Pancreas (tissue), 10 donors: ENCODE measurements at regions not wholly inside any gene's neighbourhood (a gene's known extent, or its start where the extent isn't known, plus 50 kb on each side); places are given as distances from the start of the nearest gene placed in this dataset.
A peak's percentile ranks its signal among the peaks of the same experiment; 100 is the strongest.

Source experiments
- ATAC-seq, 4 donors: fragments of 200-7000 bp; cut with Tn5 transposase; one replicate each; pipeline versions ENCODE4 v1.8.0 to v1.9.1; 2020; ENCODE audit warnings: mild to moderate bottlenecking in 4 of 4, moderate library complexity in 4 of 4
- DNase-seq, 6 donors: peaks; one replicate each; pipeline ENCODE4 v3.0.0-alpha.2; 2020
- FAIRE-seq: peaks from 2 replicates; lab custom pipeline; 2012; peaks lifted over from hg19 to GRCh38; lab: Jason Lieb, UNC
- H3K27ac ChIP-seq, 4 donors: fragments of 200-600 bp; sonication (generic); 1 replicate in 3 of 4; 2 replicates in 1 of 4; pipeline versions ENCODE4 v1.5.0 to v1.8.0; 2020
- H3K27me3 ChIP-seq, 4 donors: fragments of 200-600 bp; one replicate each; pipeline ENCODE4 v1.8.0; 2021
- H3K36me3 ChIP-seq, 3 donors: fragments of 200-600 bp; sonication (generic) in 1 of 3; one replicate each; pipeline versions ENCODE4 v1.5.0 to v1.8.0; 2020 to 2021
- H3K4me1 ChIP-seq, 3 donors: fragments of 200-600 bp; one replicate each; pipeline ENCODE4 v1.8.0; 2021
- H3K4me3 ChIP-seq, 4 donors: fragments of 200-600 bp; sonication (generic) in 2 of 4; one replicate each; pipeline versions ENCODE4 v1.5.0 to v1.8.0; 2020 to 2021
- H3K9me3 ChIP-seq, 4 donors: fragments of 200-600 bp; one replicate each; pipeline ENCODE4 v1.8.0; 2021
- WGBS, 2 donors: extraction: QIAGEN DNeasy Blood & Tissue Kit; methylation state at CpG; one replicate each; pipeline ENCODE4 v1.1.7; 2013; 5-methylcytosine and 5-hydroxymethylcytosine counted together
- intact Hi-C, 3 donors: fragments of 100-400 bp; cut with DNase I; formaldehyde crosslinking; loops; one replicate each; pipeline versions ENCODE4 v1.11.1 to v1.14.2; 2022
- TF ChIP-seq, protein P1 (sequence below), 4 donors: fragments of 200-600 bp; sonication (generic) in 3 of 4; IDR thresholded peaks; one replicate each; pipeline versions ENCODE4 v1.5.0 to v1.8.0; 2021; ENCODE audit warnings: antibody characterized with exemption in 4 of 4
- donor health status: healthy with polysubstance abuse.
- donor health status: DM: no; HTN: no; CAD: no; lungs with moderate emphysema.
- donor health status: DM: no; HTN: no; CAD: no.
- donor health status: control.
- donor health status: control.
- donor health status: Bipolar disorder and iron deficiency.
- donor health status: DM: yes; HTN: yes; CAD: no.
- donor health status: DM: no; HTN: no; CAD: no.
- donor health status: DM: no; HTN: no; CAD: no.
- donor health status: DM: yes; HTN: yes; CAD: no.

DNA sequence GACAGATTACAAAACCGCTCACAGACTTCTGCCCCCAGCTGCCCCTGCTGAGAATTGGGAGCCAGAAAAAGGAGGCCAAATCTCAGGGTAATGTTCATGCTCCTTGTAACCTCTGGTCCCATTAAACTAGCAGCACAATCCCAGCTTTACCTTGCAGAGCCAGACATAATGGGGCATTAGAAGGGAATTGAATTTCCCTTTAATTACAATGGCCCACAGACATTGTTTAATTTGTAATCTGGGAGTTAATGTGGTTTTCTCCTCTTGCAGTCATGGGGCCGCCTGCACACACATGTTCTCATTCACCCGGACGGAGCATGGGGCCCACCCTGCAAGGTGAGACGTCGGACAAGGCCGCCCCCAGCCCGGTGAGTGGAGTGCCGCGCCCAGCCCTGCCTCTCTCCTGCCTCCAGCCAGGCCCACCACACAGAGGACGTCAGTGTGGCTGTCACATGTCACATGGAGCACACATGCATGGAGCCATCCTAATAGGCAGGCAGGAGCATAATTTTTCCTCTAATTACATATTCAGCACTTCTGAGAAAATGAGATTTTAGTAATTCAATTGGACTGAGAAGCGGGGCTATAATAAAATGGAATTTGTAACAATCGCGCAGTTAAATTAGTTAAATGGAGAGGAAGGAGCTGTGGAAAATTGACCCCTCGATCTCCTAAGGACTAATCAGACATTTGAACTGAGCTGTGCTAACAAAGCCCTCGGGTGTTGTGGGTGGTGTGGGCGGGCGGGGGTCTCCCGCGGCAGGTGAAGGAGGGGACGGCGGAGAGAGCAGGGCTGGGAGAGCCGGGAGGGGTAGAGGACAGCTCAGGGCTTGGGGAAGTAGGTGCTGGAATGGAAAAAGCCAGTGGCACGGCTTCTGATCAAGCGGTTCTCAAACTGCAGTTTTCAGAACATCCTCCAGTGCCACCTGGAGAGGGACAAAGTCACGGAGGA lies 87.7 kb downstream of the ENGASE start:
- intact Hi-C loops, result no loop called here
- no peak overlapping the region for H3K4me3 ChIP-seq
- H3K9me3 ChIP-seq, result no peaks in the 10 kb centered on the region
- FAIRE-seq, result no peak
- no peak for DNase-seq
- H3K36me3 ChIP-seq, result no peaks in the 10 kb centered on the region
- ATAC-seq, result no peak
- TF ChIP-seq, protein P1, sequence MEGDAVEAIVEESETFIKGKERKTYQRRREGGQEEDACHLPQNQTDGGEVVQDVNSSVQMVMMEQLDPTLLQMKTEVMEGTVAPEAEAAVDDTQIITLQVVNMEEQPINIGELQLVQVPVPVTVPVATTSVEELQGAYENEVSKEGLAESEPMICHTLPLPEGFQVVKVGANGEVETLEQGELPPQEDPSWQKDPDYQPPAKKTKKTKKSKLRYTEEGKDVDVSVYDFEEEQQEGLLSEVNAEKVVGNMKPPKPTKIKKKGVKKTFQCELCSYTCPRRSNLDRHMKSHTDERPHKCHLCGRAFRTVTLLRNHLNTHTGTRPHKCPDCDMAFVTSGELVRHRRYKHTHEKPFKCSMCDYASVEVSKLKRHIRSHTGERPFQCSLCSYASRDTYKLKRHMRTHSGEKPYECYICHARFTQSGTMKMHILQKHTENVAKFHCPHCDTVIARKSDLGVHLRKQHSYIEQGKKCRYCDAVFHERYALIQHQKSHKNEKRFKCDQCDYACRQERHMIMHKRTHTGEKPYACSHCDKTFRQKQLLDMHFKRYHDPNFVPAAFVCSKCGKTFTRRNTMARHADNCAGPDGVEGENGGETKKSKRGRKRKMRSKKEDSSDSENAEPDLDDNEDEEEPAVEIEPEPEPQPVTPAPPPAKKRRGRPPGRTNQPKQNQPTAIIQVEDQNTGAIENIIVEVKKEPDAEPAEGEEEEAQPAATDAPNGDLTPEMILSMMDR (IDR thresholded peaks at IDR 0.05), result no peak
- H3K27ac ChIP-seq, result no peak overlapping the region
- no peaks in the 10 kb centered on the region for H3K4me1 ChIP-seq
- WGBS, 2 donors, result 50 to 55% methylated on average over 26 of the region's 26 CpGs
- H3K27me3 ChIP-seq, result no peaks in the 10 kb centered on the region

DNA sequence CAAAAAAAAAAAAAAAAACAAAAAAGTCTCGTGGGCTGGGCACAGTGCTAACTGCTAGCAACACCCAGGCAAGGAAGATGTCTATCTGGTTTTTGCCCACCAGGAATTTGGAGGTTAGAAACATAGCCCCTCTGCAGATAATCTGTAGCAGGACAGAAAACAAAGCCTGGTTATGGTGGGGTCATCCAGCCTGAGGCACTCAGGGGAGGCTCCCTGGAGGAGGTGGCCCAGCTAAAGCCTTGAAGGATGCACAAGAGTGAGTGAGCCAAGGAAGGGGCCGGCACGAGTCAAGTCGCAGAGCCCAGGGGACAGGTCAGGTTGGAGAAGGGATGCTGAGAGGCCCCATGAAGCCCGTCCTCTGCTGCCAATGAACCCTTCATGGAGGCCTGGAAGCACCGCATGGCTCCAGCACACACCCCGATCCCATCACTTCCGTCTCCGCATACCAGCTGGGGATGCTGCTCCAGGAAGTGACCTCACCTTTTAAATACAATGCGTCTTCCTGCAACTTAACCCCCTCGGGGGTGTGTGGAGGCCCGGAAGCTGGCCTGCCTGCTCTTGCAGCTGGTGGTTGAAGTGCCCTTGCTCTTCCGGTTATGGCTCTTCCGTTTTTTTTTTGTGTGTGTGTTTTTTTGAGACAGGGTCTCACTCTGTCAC lies 86.5 kb downstream of the ENGASE start:
- DNase-seq (no peak), ATAC-seq (no peak), FAIRE-seq (no peak)
- no peaks in the 10 kb centered on the region for H3K36me3 ChIP-seq
- TF ChIP-seq, protein P1 (IDR thresholded peaks at IDR 0.05), result no peak
- intact Hi-C loops, result no loop called here
- H3K9me3 ChIP-seq, result no peaks in the 10 kb centered on the region
- no peaks in the 10 kb centered on the region for H3K4me1 ChIP-seq
- 72 to 73% methylated on average over 14 of the region's 14 CpGs for WGBS, 2 donors
- no peak overlapping the region for H3K27ac ChIP-seq
- H3K4me3 ChIP-seq, result no peak overlapping the region
- no peaks in the 10 kb centered on the region for H3K27me3 ChIP-seq

DNA sequence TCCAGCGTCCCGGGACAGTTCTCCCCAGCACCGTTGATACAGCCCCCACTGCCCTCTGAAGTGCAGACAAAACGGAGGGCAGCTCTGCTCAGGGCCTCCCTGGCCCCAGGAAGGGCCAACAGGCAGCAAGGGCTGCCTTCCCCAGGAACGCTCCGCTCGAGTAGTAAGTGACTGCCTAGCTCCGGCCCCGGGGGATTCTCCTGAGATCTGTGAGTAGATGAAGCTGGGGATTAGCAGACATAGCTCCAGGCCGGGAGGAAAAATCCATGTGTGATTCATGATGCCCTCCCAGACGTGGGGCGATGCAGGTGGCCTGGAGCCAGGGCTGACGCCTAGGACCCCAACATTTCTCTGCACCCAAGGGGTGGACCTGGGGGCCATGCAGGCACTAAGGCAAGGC lies 85.3 kb downstream of the ENGASE start:
- 65 to 71% methylated on average over 13 of the region's 13 CpGs for WGBS, 2 donors
- Histone ChIP-seq H3K4me1 (no peaks in the 10 kb centered on the region), H3K4me3 (no peak overlapping the region), H3K27ac (no peak overlapping the region), H3K36me3 (no peaks in the 10 kb centered on the region), H3K27me3 (no peaks in the 10 kb centered on the region), H3K9me3 (no peaks in the 10 kb centered on the region)
- intact Hi-C loops, result no loop called here
- ATAC-seq, result no peak
- DNase-seq, result no peak
- TF ChIP-seq, protein P1 (IDR thresholded peaks at IDR 0.05), result no peak
- FAIRE-seq, result no peak

DNA sequence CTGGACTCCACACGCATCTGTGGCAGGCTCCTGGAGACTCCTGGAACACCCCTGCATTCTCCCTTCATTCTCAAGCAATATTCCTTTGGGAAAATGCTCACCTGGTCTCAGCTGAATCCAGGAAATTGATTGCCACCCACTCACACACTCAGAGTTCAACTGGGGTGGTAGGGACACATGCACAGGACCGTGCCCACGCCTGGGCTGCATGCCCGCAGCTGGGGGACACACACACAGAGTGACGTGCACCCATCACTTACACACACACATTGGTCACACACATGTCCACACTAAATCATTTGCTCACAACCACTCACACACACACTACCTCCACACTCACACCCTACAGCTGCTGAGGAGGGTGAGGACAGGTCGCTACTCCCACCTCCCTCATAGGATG lies 84.8 kb downstream of the ENGASE start:
- Histone ChIP-seq H3K27ac (no peak overlapping the region), H3K4me3 (no peak overlapping the region), H3K9me3 (no peaks in the 10 kb centered on the region), H3K4me1 (no peaks in the 10 kb centered on the region), H3K36me3 (no peaks in the 10 kb centered on the region), H3K27me3 (no peaks in the 10 kb centered on the region)
- 26 to 33% methylated on average over 6 of the region's 6 CpGs for WGBS, 2 donors
- intact Hi-C loops, result no loop called here
- TF ChIP-seq, protein P1 (IDR thresholded peaks at IDR 0.05), result no peak
- peak in 2 of 4 donors; percentile 32 to 60 for ATAC-seq
- no peak for FAIRE-seq
- DNase-seq, result peak in 1 of 6 donors; percentile 27
